ENCODE measurements at regions not wholly inside any gene's neighbourhood (a gene's known extent, or its start where the extent isn't known, plus 50 kb on each side); places are given as distances from the start of the nearest gene placed in this dataset.

GRCh38 chr10:1980459-1980858 is 243.1 kb upstream of the ADARB2 start:
- no peaks in the 10 kb centered on the region for H3K36me3 ChIP-seq
- H3K4me1 ChIP-seq, result no peaks in the 10 kb centered on the region
- H3K27me3 ChIP-seq, result no peaks in the 10 kb centered on the region
- no peaks in the 10 kb centered on the region for H3K9me3 ChIP-seq
- intact Hi-C loops (cut with DNase I), result no loop called here
- TF ChIP-seq POLR2AphosphoS5 (IDR thresholded peaks at IDR 0.05; ENCODE audit: insufficient read depth in 1 of 2, low read depth in 1 of 2), result no peak
- no peak for TF ChIP-seq CTCF (IDR thresholded peaks at IDR 0.05)
- TF ChIP-seq POLR2A (IDR thresholded peaks at IDR 0.05), result no peak
- no peak for DNase-seq (ENCODE audit: extremely low spot score in 2 of 2)
- H3K4me3 ChIP-seq, result no peak overlapping the region
- H3K27ac ChIP-seq, result no peak overlapping the region

- Histone ChIP-seq H3K36me3 (no peaks in the 10 kb centered on the region), H3K27ac (no peak overlapping the region), H3K4me1 (no peaks in the 10 kb centered on the region), H3K27me3 (no peaks in the 10 kb centered on the region), H3K9me3 (no peaks in the 10 kb centered on the region), H3K4me3 (no peak overlapping the region)
- intact Hi-C loops (cut with DNase I), result no loop called here
- DNase-seq (ENCODE audit: extremely low spot score in 2 of 2), result no peak
- TF ChIP-seq POLR2A (IDR thresholded peaks at IDR 0.05) (no peak), POLR2AphosphoS5 (IDR thresholded peaks at IDR 0.05; ENCODE audit: insufficient read depth in 1 of 2, low read depth in 1 of 2) (no peak), CTCF (IDR thresholded peaks at IDR 0.05) (no peak)
Measured at GRCh38 chr10:1978584-1978983, 241.3 kb upstream of the ADARB2 start.

- Histone ChIP-seq H3K27me3 (no peaks in the 10 kb centered on the region), H3K27ac (no peak overlapping the region), H3K9me3 (no peaks in the 10 kb centered on the region), H3K4me1 (no peaks in the 10 kb centered on the region), H3K36me3 (no peaks in the 10 kb centered on the region), H3K4me3 (no peak overlapping the region)
- intact Hi-C loops (cut with DNase I), result no loop called here
- no peak for TF ChIP-seq POLR2AphosphoS5 (IDR thresholded peaks at IDR 0.05; ENCODE audit: insufficient read depth in 1 of 2, low read depth in 1 of 2)
- TF ChIP-seq POLR2A (IDR thresholded peaks at IDR 0.05), result no peak
- no peak for TF ChIP-seq CTCF (IDR thresholded peaks at IDR 0.05)
- DNase-seq (ENCODE audit: extremely low spot score in 2 of 2), result no peak
Measured at GRCh38 chr10:1977461-1977860, 240.1 kb upstream of the ADARB2 start.

- Histone ChIP-seq H3K36me3 (no peaks in the 10 kb centered on the region), H3K4me1 (no peaks in the 10 kb centered on the region), H3K9me3 (no peaks in the 10 kb centered on the region), H3K27me3 (no peaks in the 10 kb centered on the region), H3K27ac (no peak overlapping the region), H3K4me3 (no peak overlapping the region)
- TF ChIP-seq POLR2AphosphoS5 (IDR thresholded peaks at IDR 0.05; ENCODE audit: insufficient read depth in 1 of 2, low read depth in 1 of 2) (no peak), CTCF (IDR thresholded peaks at IDR 0.05) (no peak), POLR2A (IDR thresholded peaks at IDR 0.05) (no peak)
- DNase-seq (ENCODE audit: extremely low spot score in 2 of 2), result no peak
- intact Hi-C loops (cut with DNase I), result no loop called here
Measured at GRCh38 chr10:1972406-1972805, 235.1 kb upstream of the ADARB2 start.

- H3K27me3 ChIP-seq, result no peaks in the 10 kb centered on the region
- intact Hi-C loops (cut with DNase I), result no loop called here
- no peaks in the 10 kb centered on the region for H3K36me3 ChIP-seq
Measured at GRCh38 chr10:1968257-1969033, 231.1 kb upstream of the ADARB2 start.

More at GRCh38 chr10:1968257-1969033, 231.1 kb upstream of the ADARB2 start:
- Histone ChIP-seq H3K27ac (no peak overlapping the region), H3K9me3 (no peaks in the 10 kb centered on the region), H3K4me3 (no peak overlapping the region), H3K4me1 (no peaks in the 10 kb centered on the region)
- DNase-seq (ENCODE audit: extremely low spot score in 2 of 2), result no peak
- TF ChIP-seq POLR2A (IDR thresholded peaks at IDR 0.05), result no peak
